ENCODE measurements at regions not wholly inside any gene's neighbourhood (a gene's known extent, or its start where the extent isn't known, plus 50 kb on each side); places are given as distances from the start of the nearest gene placed in this dataset.
"Not testable (repeated sequence)": the region's sequence is repeated elsewhere in the genome, so short reads cannot be mapped to it uniquely, and the experiment has no call there.

DNA sequence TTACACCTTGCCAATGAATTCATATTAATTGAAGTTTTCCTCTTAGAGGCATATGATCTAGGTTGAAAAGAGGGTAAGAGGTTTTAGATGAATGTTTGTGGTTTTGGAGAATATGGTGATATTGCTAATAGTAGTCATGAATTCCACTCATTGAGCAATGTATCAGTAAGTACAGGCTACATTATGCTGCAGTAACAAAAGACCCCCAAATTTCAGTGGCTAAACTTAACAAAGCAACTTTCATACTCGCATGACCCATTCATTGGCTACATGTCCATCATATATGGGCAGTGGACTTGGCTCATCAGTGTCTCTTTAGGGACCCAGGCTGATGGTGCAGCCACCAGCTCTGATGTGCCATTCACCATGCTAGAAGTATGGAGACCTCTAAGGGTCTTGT lies 196.6 kb upstream of the MYL2 start:
- DNase-seq, result no peak
- H3K4me1 Mint-ChIP-seq (ENCODE audit: low read depth), result no peaks in the 10 kb centered on the region
- POLR2A ChIA-PET, result no interaction called here
- H3K27ac Mint-ChIP-seq, result no peak overlapping the region
- H3K4me3 Mint-ChIP-seq, result no peak overlapping the region
- CTCF ChIA-PET, result no interaction called here
- H3K9me3 Mint-ChIP-seq (ENCODE audit: insufficient read depth), result no peaks in the 10 kb centered on the region
- H3K27me3 Mint-ChIP-seq (ENCODE audit: low read depth), result peaks cover 13% of the 10 kb centered on the region
- H3K36me3 Mint-ChIP-seq (ENCODE audit: low read depth), result no peaks in the 10 kb centered on the region
- ATAC-seq, result no peak

DNA sequence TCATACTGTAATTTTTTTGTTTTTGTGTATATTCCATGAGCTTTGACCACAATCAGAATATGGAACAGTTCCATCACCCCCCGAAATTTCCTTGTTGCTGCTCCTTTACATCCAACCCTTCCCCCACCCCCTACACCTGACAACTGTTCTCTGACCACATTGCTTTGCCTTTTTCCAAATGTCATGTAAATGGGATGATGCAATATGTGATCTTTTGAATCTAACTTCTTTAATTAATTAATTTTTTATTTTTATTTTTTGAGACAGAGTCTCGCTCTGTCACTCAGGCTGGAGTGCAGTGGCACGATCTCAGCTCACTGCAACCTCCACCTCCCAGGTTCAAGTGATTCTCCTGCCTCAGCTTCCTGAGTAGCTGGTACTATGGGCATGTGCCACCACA lies 192.9 kb upstream of the MYL2 start:
- H3K36me3 Mint-ChIP-seq (ENCODE audit: low read depth); DNase-seq; POLR2A ChIA-PET; H3K9me3 Mint-ChIP-seq (ENCODE audit: insufficient read depth); H3K27ac Mint-ChIP-seq; ATAC-seq; H3K4me1 Mint-ChIP-seq (ENCODE audit: low read depth); H3K4me3 Mint-ChIP-seq: not testable (repeated sequence)
- H3K27me3 Mint-ChIP-seq (ENCODE audit: low read depth), result peaks cover 12% of the 10 kb centered on the region
- CTCF ChIA-PET, result interaction anchor here (1.4 kb wide), 1 partner anchor 10 kb away, joined by 3 read pairs; no protein-coding TSS in a partner anchor

- Mint-ChIP-seq H3K4me1 (ENCODE audit: low read depth) (no peaks in the 10 kb centered on the region), H3K27me3 (ENCODE audit: low read depth) (peaks cover 12% of the 10 kb centered on the region), H3K27ac (no peak overlapping the region), H3K9me3 (ENCODE audit: insufficient read depth) (no peaks in the 10 kb centered on the region), H3K36me3 (ENCODE audit: low read depth) (no peaks in the 10 kb centered on the region), H3K4me3 (no peak overlapping the region)
- ChIA-PET POLR2A (no interaction called here), CTCF (no interaction called here)
- no peak for DNase-seq
- no peak for ATAC-seq
Observed at GRCh38 chr12:111112311-111113098, 192.1 kb upstream of the MYL2 start.

- POLR2A ChIA-PET, result no interaction called here
- CTCF ChIA-PET, result no interaction called here
Observed at GRCh38 chr12:111111681-111112080, 191.3 kb upstream of the MYL2 start.

GRCh38 chr12:111110556-111110955 lies 190.2 kb upstream of the MYL2 start:
- CTCF ChIA-PET, result no interaction called here
- Mint-ChIP-seq H3K27me3 (ENCODE audit: low read depth) (peaks cover 12% of the 10 kb centered on the region), H3K4me3 (no peak overlapping the region), H3K36me3 (ENCODE audit: low read depth) (no peaks in the 10 kb centered on the region), H3K4me1 (ENCODE audit: low read depth) (no peaks in the 10 kb centered on the region), H3K9me3 (ENCODE audit: insufficient read depth) (no peaks in the 10 kb centered on the region), H3K27ac (no peak overlapping the region)
- DNase-seq (no peak), ATAC-seq (no peak)
- POLR2A ChIA-PET, result interaction anchor here (0.6 kb wide), 1 partner anchor 410 kb away, joined by 3 read pairs; no protein-coding TSS in a partner anchor

More at GRCh38 chr12:111111681-111112080, 191.3 kb upstream of the MYL2 start:
- H3K27ac Mint-ChIP-seq, result no peak overlapping the region
- no peaks in the 10 kb centered on the region for H3K9me3 Mint-ChIP-seq (ENCODE audit: insufficient read depth)
- ATAC-seq (no peak), DNase-seq (no peak)
- H3K4me1 Mint-ChIP-seq (ENCODE audit: low read depth), result no peaks in the 10 kb centered on the region
- peaks cover 13% of the 10 kb centered on the region for H3K27me3 Mint-ChIP-seq (ENCODE audit: low read depth)
- H3K4me3 Mint-ChIP-seq, result no peak overlapping the region
- no peaks in the 10 kb centered on the region for H3K36me3 Mint-ChIP-seq (ENCODE audit: low read depth)

DNA sequence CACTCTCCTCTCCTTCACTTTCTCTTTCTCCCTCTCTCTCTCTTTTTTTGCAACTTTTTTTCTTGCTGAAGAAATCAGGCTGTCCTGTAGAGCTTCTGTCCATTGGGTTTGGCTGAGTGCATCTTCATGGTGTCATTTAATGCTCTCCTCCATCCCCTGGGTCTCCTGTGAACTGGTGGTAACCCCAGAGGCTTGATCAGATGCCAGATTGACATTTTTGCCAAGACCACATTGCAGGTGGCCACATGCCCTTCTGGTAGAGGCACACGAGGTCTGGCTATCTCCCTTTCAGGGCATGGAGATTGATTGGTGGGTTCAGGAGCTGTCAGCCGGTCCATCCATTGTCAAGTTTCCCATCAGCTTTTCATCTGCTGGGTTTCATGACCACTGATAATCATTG lies 188.3 kb upstream of the MYL2 start:
- Mint-ChIP-seq H3K9me3 (ENCODE audit: insufficient read depth) (no peaks in the 10 kb centered on the region), H3K27me3 (ENCODE audit: low read depth) (peaks cover 13% of the 10 kb centered on the region), H3K4me1 (ENCODE audit: low read depth) (no peaks in the 10 kb centered on the region), H3K36me3 (ENCODE audit: low read depth) (no peaks in the 10 kb centered on the region), H3K4me3 (no peak overlapping the region), H3K27ac (no peak overlapping the region)
- ATAC-seq (no peak), DNase-seq (no peak)
- ChIA-PET CTCF (no interaction called here), POLR2A (no interaction called here)

DNA sequence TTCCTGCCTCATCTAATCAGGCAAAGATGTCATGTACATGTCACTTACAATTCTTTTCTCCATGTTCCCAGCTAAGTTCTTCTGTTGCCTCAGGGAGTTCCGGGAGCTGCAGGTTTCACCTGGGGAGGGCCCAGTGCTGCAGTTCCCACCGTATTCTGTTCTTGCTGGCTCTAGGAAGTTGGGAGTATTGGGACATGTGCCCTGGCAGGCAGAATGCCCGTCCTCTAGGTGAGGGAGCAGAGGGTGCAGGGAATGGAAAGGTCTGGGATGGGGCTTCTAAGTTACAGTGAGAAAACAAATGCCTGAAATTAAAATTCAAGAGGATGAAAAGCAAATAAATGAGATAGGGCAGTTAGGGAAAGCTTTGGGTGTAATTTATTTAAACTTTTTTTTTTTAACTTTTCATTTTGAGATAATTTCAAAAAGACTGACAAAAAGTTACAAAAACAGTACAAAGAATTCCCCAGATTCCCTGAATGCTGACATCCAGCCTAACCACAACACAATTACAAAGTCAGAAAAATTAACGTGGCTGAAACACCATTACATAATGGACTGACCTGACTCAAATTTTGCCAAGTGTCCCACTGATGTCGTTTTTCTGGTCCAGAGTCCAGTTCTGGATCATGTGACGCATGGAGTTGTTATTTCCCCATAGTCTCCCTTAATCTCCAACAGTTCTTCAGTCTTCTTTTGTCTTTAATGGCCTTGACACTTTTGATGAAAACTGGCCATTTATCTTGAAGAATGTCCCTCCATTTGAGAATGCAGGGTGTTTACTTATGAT lies 187.2 kb upstream of the MYL2 start:
- POLR2A ChIA-PET, result no interaction called here
- CTCF ChIA-PET, result interaction anchor here (0.7 kb wide), 1 partner anchor 167 kb away, joined by 3 read pairs; no protein-coding TSS in a partner anchor
- no peak overlapping the region for H3K4me3 Mint-ChIP-seq
- no peaks in the 10 kb centered on the region for H3K4me1 Mint-ChIP-seq (ENCODE audit: low read depth)
- H3K27ac Mint-ChIP-seq, result no peak overlapping the region
- no peaks in the 10 kb centered on the region for H3K9me3 Mint-ChIP-seq (ENCODE audit: insufficient read depth)
- DNase-seq (no peak), ATAC-seq (no peak)
- H3K27me3 Mint-ChIP-seq (ENCODE audit: low read depth), result peaks cover 16% of the 10 kb centered on the region
- no peaks in the 10 kb centered on the region for H3K36me3 Mint-ChIP-seq (ENCODE audit: low read depth)

DNA sequence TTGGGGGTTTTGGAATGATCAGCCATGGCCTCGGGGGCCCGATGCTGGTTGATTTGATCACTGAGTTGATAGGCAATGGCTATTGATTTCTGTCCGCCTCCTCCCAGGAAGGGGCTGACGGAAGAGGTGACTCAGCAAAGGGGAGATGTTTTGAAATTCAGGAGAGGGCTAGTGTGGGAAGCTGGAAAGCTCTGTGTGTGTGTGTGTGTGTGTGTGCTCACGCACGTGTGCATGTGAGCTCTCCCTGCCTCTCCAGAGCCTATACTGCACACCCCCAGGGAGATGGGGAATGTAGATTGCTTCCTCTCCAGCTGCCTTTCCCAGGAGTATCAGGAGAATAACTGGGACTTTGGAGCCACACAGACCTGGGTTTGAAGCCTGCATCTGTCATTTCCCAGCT lies 184.9 kb upstream of the MYL2 start:
- Mint-ChIP-seq H3K27me3 (ENCODE audit: low read depth) (peaks cover 16% of the 10 kb centered on the region), H3K36me3 (ENCODE audit: low read depth) (no peaks in the 10 kb centered on the region), H3K4me1 (ENCODE audit: low read depth) (peaks cover 1% of the 10 kb centered on the region), H3K4me3 (no peak overlapping the region), H3K27ac (no peak overlapping the region), H3K9me3 (ENCODE audit: insufficient read depth) (no peaks in the 10 kb centered on the region)
- ATAC-seq (no peak), DNase-seq (no peak)
- POLR2A ChIA-PET, result no interaction called here
- CTCF ChIA-PET, result no interaction called here

DNA sequence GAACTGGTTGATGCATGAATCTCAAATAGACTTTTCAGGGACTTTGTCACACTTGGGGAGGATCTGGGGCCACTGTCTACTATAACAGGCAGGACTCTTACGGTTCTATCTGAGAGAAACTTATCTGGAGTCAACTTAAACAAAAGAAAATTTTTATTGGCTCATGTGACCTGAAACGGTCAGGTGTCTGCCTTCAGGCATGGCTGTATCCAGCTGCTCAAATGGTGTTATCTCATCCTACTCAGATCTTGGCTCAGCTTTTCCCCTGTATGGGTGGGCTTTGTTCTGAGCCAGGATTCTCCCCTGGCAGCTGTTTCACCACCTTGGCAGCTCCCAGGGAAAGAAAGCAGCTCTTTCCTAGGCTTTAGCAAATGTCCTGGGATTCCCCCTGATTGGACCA lies 183.2 kb upstream of the MYL2 start:
- Mint-ChIP-seq H3K9me3 (ENCODE audit: insufficient read depth) (no peaks in the 10 kb centered on the region), H3K4me1 (ENCODE audit: low read depth) (peaks cover 13% of the 10 kb centered on the region), H3K27ac (no peak overlapping the region), H3K4me3 (no peak overlapping the region), H3K27me3 (ENCODE audit: low read depth) (peaks cover 16% of the 10 kb centered on the region), H3K36me3 (ENCODE audit: low read depth) (no peaks in the 10 kb centered on the region)
- ChIA-PET CTCF (no interaction called here), POLR2A (no interaction called here)
- ATAC-seq (no peak), DNase-seq (no peak)

DNA sequence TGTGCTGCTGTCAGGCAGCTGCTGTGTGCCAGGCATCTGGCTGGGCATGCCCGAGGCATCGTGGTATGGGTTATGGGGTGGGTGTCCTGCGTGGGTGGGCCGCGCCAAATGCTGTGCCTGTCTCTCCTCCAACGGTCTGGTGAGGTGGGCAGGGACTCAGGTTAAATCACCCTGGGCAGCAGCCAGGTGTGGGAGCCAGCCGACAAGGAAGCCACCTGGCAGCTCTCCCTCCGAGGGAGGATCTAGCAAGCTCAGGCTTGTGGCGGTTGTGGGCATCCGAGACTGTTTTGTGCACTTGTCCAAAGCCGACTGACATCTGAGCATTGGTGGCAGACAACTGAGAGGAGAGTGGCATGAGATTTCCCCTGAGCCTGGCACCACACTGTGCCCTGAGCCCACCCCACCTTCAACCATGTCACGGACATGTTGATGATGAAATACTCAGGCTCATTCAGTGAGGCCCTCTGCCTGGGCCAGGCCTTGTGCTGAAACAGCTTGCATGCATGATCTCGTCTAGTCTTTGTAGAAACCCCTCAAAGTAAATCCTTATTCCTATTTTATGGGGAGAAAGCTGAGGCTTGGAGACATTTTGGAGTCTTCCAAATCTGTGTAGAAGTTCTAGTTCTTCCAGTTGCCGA lies 181.8 kb upstream of the MYL2 start:
- CTCF ChIA-PET, result no interaction called here
- H3K27ac Mint-ChIP-seq, result no peak overlapping the region
- DNase-seq (no peak), ATAC-seq (no peak)
- no peak overlapping the region for H3K4me3 Mint-ChIP-seq
- POLR2A ChIA-PET, result no interaction called here
- H3K36me3 Mint-ChIP-seq (ENCODE audit: low read depth), result no peaks in the 10 kb centered on the region
- peaks cover 13% of the 10 kb centered on the region for H3K4me1 Mint-ChIP-seq (ENCODE audit: low read depth)
- H3K9me3 Mint-ChIP-seq (ENCODE audit: insufficient read depth), result no peaks in the 10 kb centered on the region
- H3K27me3 Mint-ChIP-seq (ENCODE audit: low read depth), result peaks cover 16% of the 10 kb centered on the region

- Mint-ChIP-seq H3K4me3 (no peak overlapping the region), H3K9me3 (ENCODE audit: insufficient read depth) (no peaks in the 10 kb centered on the region), H3K36me3 (ENCODE audit: low read depth) (no peaks in the 10 kb centered on the region), H3K27me3 (ENCODE audit: low read depth) (peaks cover 12% of the 10 kb centered on the region), H3K4me1 (ENCODE audit: low read depth) (peaks cover 13% of the 10 kb centered on the region), H3K27ac (no peak overlapping the region)
- DNase-seq (no peak), ATAC-seq (no peak)
- ChIA-PET POLR2A (no interaction called here), CTCF (no interaction called here)
Observed at GRCh38 chr12:111101003-111101402, 180.6 kb upstream of the MYL2 start.

DNA sequence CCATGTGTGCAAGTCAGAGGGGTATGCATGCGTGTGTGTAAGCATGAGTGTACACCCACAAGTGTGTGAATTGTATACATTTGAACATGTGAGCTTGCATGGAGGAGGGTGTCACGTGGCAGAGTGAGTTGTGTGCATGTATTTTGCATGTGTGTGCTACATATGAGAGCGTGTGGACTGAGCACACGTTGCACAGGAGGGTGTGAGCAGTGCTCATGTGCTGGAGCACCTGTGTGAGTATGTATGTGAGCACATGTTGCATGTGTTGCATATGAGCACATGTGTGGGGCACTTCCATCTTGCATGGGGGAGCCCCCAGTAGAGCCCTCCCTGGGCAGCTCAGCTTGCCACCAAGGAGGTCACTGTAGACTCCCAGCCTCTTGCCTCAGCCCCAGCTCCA lies 180.2 kb upstream of the MYL2 start:
- Mint-ChIP-seq H3K4me3 (no peak overlapping the region), H3K27ac (peak overlapping the region; percentile 7), H3K27me3 (ENCODE audit: low read depth) (peaks cover 12% of the 10 kb centered on the region), H3K36me3 (ENCODE audit: low read depth) (no peaks in the 10 kb centered on the region), H3K4me1 (ENCODE audit: low read depth) (peaks cover 13% of the 10 kb centered on the region), H3K9me3 (ENCODE audit: insufficient read depth) (no peaks in the 10 kb centered on the region)
- no peak for DNase-seq
- no peak for ATAC-seq
- POLR2A ChIA-PET, result no interaction called here
- CTCF ChIA-PET, result no interaction called here
